Liver (tissue), 8 donors: ENCODE measurements at regions not wholly inside any gene's neighbourhood (a gene's known extent, or its start where the extent isn't known, plus 50 kb on each side); places are given as distances from the start of the nearest gene placed in this dataset.

Source experiments
- DNase-seq: peaks from one replicate; pipeline ENCODE4 v3.0.0-alpha.2; 2017; ENCODE audit warnings: low spot score
- H3K27ac ChIP-seq, 2 donors: one replicate each; pipeline ENCODE4 v1.7.0; 2013; ENCODE audit warnings: inconsistent platforms in 2 of 2, low read length in 2 of 2, control low read depth in 1 of 2, low read depth in 1 of 2, mild to moderate bottlenecking in 1 of 2
- H3K27me3 ChIP-seq, 4 donors: one replicate each; pipeline versions ENCODE4 v1.6.1 to v1.7.0; 2013; ENCODE audit warnings: low read length in 3 of 4, inconsistent platforms in 1 of 4, mild to moderate bottlenecking in 1 of 4, moderate library complexity in 1 of 4; ENCODE audit not compliant: control insufficient read depth in 4 of 4, insufficient read depth in 4 of 4
- H3K36me3 ChIP-seq, 4 donors: one replicate each; pipeline versions ENCODE4 v1.6.1 to v1.7.0; 2013; ENCODE audit warnings: low read length in 3 of 4, mild to moderate bottlenecking in 3 of 4, low read depth in 1 of 4, moderate library complexity in 1 of 4; ENCODE audit not compliant: control insufficient read depth in 4 of 4, insufficient read depth in 3 of 4
- H3K4me1 ChIP-seq, 4 donors: one replicate each; pipeline versions ENCODE4 v1.6.1 to v1.7.0; 2013; ENCODE audit warnings: low read length in 3 of 4, mild to moderate bottlenecking in 3 of 4, moderate library complexity in 1 of 4; ENCODE audit not compliant: control insufficient read depth in 4 of 4, insufficient read depth in 4 of 4
- H3K4me3 ChIP-seq, 3 donors: one replicate each; pipeline versions ENCODE4 v1.6.1 to v1.7.0; 2013; ENCODE audit warnings: low read length in 3 of 3, control low read depth in 1 of 3, low read depth in 1 of 3, mild to moderate bottlenecking in 1 of 3
- H3K9ac ChIP-seq, 2 donors: one replicate each; pipeline ENCODE4 v1.7.0; 2013; ENCODE audit warnings: low read length in 2 of 2, mild to moderate bottlenecking in 2 of 2, moderate library complexity in 2 of 2, control low read depth in 1 of 2, low read depth in 1 of 2
- H3K9me3 ChIP-seq, 4 donors: one replicate each; pipeline versions ENCODE4 v1.6.1 to v1.7.0; 2013; ENCODE audit warnings: low read length in 3 of 4; ENCODE audit not compliant: control insufficient read depth in 4 of 4
- EGR1 ChIP-seq, 2 donors: IDR thresholded peaks; 2 replicates each; pipeline ENCODE4 v1.6.1; 2016 to 2018; ENCODE audit warnings: antibody characterized with exemption in 2 of 2, low read depth in 2 of 2
- FOXA1 ChIP-seq: IDR thresholded peaks from 2 replicates; pipeline ENCODE4 v1.6.1; 2016; ENCODE audit warnings: antibody characterized with exemption
- FOXA2 ChIP-seq: IDR thresholded peaks from 2 replicates; pipeline ENCODE4 v1.6.1; 2016; ENCODE audit warnings: antibody characterized with exemption
- GABPA ChIP-seq, 2 donors: IDR thresholded peaks in 1 of 2; conservative IDR thresholded peaks in 1 of 2; 2 replicates each; pipeline ENCODE4 v1.6.1; 2016; ENCODE audit warnings: antibody characterized with exemption in 2 of 2, mild to moderate bottlenecking in 1 of 2, moderate library complexity in 1 of 2
- HNF4A ChIP-seq, 2 donors: conservative IDR thresholded peaks; 2 replicates each; pipeline ENCODE4 v1.6.1; 2016; ENCODE audit warnings: antibody characterized with exemption in 2 of 2, mild to moderate bottlenecking in 2 of 2
- HNF4G ChIP-seq: IDR thresholded peaks from 2 replicates; pipeline ENCODE4 v1.6.1; 2016; ENCODE audit warnings: antibody characterized with exemption
- JUND ChIP-seq, 2 donors: IDR thresholded peaks; 2 replicates each; pipeline ENCODE4 v1.6.1; 2016; ENCODE audit warnings: antibody characterized with exemption in 2 of 2
- NR2F2 ChIP-seq: IDR thresholded peaks from 2 replicates; pipeline ENCODE4 v1.6.1; 2016; ENCODE audit warnings: antibody characterized with exemption
- RAD21 ChIP-seq, 2 donors: IDR thresholded peaks; 2 replicates each; pipeline ENCODE4 v1.6.1; 2016; ENCODE audit warnings: antibody characterized with exemption in 2 of 2, mild to moderate bottlenecking in 2 of 2
- RXRA ChIP-seq, 2 donors: IDR thresholded peaks; 2 replicates each; pipeline ENCODE4 v1.6.1; 2017 to 2018; ENCODE audit warnings: antibody characterized with exemption in 2 of 2, mild to moderate bottlenecking in 1 of 2
- SP1 ChIP-seq: IDR thresholded peaks from 2 replicates; pipeline ENCODE4 v1.6.1; 2018; ENCODE audit warnings: antibody characterized with exemption, mild to moderate bottlenecking
- TAF1 ChIP-seq: conservative IDR thresholded peaks from 2 replicates; pipeline ENCODE4 v1.6.1; 2016; ENCODE audit warnings: antibody characterized with exemption, mild to moderate bottlenecking
- YY1 ChIP-seq: IDR thresholded peaks from 2 replicates; pipeline ENCODE4 v1.6.1; 2016; ENCODE audit warnings: antibody characterized with exemption, mild to moderate bottlenecking
- WGBS: extraction: QIAGEN DNeasy Blood & Tissue Kit; methylation state at CpG from one replicate; pipeline ENCODE4 v1.1.7; 2013; 5-methylcytosine and 5-hydroxymethylcytosine counted together
- TF ChIP-seq, protein P1 (sequence below): IDR thresholded peaks from 2 replicates; pipeline ENCODE4 v1.6.1; 2016; ENCODE audit warnings: antibody characterized with exemption
- TF ChIP-seq, protein P2 (sequence below): IDR thresholded peaks from 2 replicates; pipeline ENCODE4 v1.6.1; 2016; ENCODE audit warnings: antibody characterized with exemption
- TF ChIP-seq, protein P3 (sequence below): IDR thresholded peaks from 2 replicates; pipeline ENCODE4 v1.6.1; 2016; ENCODE audit warnings: antibody characterized with exemption, mild to moderate bottlenecking
- TF ChIP-seq, protein P4 (sequence below): IDR thresholded peaks from 2 replicates; pipeline ENCODE4 v1.6.1; 2016; ENCODE audit warnings: antibody characterized with exemption
- TF ChIP-seq, protein P5 (sequence below): fragments of 150-350 bp; IDR thresholded peaks from 2 replicates; pipeline ENCODE4 v1.5.1; 2017; ENCODE audit warnings: improper control_type of control experiment, low read depth, low read length; ENCODE audit not compliant: missing input control
- donor health status: healthy.
- donor health status: healthy.
- donor health status: healthy.
- donor health status: healthy.
- donor health status: healthy.

DNA sequence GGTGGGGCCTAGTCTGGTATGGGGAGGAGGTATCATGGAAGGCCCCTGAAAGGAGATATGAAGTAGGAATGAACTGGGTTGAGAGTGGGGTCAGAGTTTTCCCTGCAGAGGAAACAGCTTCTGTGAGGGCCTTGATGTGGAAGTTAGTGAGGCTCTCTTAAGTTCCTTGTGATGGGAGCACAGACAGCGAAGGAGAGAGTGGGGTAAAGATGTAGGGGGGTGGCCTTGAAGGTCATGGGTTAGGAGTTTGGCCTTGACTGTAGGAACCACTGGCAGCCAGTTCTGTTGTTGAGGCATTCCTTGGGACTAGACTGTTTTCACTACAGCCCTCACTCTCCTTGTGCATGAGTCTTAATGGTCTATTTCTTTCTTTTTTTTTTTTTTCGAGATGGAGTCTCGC, 77.8 kb upstream of the NMNAT3 start (continued):
- TF ChIP-seq TAF1 = no peak

DNA sequence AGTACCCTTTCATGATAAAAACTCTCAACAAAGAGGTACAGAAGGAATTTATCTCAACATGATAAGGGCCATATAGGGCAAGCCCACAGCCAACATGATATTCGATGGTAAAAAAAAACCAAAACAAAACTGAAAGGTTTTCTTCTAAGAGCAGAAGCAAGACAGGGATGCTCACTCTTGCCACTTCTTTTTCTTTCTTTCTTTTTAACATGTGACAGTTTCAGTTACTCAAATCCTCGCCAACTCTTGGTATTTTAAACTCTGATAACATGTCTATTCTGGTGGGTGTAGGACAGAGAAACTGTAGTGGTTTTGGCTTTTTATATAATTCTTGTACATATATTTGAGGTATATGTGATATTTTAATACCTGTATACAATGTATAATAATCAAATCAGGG, 74.0 kb upstream of the NMNAT3 start:
- no peaks in the 10 kb centered on the region for H3K4me1 ChIP-seq

More for the DNA sequence above, 74.0 kb upstream of the NMNAT3 start:
- TF ChIP-seq HNF4A (conservative IDR thresholded peaks at IDR 0.05) (no peak), TAF1 (no peak), EGR1 (IDR thresholded peaks at IDR 0.05; ENCODE audit: low read depth in 2 of 2) (no peak), NR2F2 (no peak), FOXA1 (no peak), RAD21 (IDR thresholded peaks at IDR 0.05) (no peak), SP1 (no peak), RXRA (IDR thresholded peaks at IDR 0.05) (no peak), FOXA2 (no peak), JUND (IDR thresholded peaks at IDR 0.05) (no peak), GABPA (IDR thresholded peaks at IDR 0.05 in 1 of 2, conservative IDR thresholded peaks at IDR 0.05 in 1 of 2) (no peak), YY1 (no peak), HNF4G (no peak)
- TF ChIP-seq, protein P1, sequence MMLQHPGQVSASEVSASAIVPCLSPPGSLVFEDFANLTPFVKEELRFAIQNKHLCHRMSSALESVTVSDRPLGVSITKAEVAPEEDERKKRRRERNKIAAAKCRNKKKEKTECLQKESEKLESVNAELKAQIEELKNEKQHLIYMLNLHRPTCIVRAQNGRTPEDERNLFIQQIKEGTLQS = no peak
- TF ChIP-seq, protein P2, sequence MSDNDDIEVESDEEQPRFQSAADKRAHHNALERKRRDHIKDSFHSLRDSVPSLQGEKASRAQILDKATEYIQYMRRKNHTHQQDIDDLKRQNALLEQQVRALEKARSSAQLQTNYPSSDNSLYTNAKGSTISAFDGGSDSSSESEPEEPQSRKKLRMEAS = no peak
- TF ChIP-seq, protein P3, sequence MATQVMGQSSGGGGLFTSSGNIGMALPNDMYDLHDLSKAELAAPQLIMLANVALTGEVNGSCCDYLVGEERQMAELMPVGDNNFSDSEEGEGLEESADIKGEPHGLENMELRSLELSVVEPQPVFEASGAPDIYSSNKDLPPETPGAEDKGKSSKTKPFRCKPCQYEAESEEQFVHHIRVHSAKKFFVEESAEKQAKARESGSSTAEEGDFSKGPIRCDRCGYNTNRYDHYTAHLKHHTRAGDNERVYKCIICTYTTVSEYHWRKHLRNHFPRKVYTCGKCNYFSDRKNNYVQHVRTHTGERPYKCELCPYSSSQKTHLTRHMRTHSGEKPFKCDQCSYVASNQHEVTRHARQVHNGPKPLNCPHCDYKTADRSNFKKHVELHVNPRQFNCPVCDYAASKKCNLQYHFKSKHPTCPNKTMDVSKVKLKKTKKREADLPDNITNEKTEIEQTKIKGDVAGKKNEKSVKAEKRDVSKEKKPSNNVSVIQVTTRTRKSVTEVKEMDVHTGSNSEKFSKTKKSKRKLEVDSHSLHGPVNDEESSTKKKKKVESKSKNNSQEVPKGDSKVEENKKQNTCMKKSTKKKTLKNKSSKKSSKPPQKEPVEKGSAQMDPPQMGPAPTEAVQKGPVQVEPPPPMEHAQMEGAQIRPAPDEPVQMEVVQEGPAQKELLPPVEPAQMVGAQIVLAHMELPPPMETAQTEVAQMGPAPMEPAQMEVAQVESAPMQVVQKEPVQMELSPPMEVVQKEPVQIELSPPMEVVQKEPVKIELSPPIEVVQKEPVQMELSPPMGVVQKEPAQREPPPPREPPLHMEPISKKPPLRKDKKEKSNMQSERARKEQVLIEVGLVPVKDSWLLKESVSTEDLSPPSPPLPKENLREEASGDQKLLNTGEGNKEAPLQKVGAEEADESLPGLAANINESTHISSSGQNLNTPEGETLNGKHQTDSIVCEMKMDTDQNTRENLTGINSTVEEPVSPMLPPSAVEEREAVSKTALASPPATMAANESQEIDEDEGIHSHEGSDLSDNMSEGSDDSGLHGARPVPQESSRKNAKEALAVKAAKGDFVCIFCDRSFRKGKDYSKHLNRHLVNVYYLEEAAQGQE = no peak
- TF ChIP-seq, protein P4, sequence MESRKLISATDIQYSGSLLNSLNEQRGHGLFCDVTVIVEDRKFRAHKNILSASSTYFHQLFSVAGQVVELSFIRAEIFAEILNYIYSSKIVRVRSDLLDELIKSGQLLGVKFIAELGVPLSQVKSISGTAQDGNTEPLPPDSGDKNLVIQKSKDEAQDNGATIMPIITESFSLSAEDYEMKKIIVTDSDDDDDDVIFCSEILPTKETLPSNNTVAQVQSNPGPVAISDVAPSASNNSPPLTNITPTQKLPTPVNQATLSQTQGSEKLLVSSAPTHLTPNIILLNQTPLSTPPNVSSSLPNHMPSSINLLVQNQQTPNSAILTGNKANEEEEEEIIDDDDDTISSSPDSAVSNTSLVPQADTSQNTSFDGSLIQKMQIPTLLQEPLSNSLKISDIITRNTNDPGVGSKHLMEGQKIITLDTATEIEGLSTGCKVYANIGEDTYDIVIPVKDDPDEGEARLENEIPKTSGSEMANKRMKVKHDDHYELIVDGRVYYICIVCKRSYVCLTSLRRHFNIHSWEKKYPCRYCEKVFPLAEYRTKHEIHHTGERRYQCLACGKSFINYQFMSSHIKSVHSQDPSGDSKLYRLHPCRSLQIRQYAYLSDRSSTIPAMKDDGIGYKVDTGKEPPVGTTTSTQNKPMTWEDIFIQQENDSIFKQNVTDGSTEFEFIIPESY = no peak
- TF ChIP-seq, protein P5, sequence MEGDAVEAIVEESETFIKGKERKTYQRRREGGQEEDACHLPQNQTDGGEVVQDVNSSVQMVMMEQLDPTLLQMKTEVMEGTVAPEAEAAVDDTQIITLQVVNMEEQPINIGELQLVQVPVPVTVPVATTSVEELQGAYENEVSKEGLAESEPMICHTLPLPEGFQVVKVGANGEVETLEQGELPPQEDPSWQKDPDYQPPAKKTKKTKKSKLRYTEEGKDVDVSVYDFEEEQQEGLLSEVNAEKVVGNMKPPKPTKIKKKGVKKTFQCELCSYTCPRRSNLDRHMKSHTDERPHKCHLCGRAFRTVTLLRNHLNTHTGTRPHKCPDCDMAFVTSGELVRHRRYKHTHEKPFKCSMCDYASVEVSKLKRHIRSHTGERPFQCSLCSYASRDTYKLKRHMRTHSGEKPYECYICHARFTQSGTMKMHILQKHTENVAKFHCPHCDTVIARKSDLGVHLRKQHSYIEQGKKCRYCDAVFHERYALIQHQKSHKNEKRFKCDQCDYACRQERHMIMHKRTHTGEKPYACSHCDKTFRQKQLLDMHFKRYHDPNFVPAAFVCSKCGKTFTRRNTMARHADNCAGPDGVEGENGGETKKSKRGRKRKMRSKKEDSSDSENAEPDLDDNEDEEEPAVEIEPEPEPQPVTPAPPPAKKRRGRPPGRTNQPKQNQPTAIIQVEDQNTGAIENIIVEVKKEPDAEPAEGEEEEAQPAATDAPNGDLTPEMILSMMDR = no peak
- Histone ChIP-seq H3K4me3 (no peak overlapping the region), H3K27ac (no peak overlapping the region), H3K27me3 (no peaks in the 10 kb centered on the region), H3K9me3 (peaks cover 0 to 9% (median 1%) of the 10 kb centered on the region in 4 donors), H3K9ac (no peak overlapping the region), H3K36me3 (no peaks in the 10 kb centered on the region)
- 78% methylated on average over 2 of the region's 2 CpGs for WGBS
- no peak for DNase-seq
